ENCODE measurements at regions not wholly inside any gene's neighbourhood (a gene's known extent, or its start where the extent isn't known, plus 50 kb on each side); places are given as distances from the start of the nearest gene placed in this dataset.

- TF ChIP-seq CTCF (IDR thresholded peaks at IDR 0.05): no peak
- TF ChIP-seq POLR2AphosphoS5 (IDR thresholded peaks at IDR 0.05): no peak
- TF ChIP-seq POLR2A (IDR thresholded peaks at IDR 0.05): no peak
These were observed 470.8 kb downstream of the FGF9 start for GRCh38 chr13:22141716-22142115.
